Fibroblast of villous mesenchyme (primary cell): ENCODE measurements at regions not wholly inside any gene's neighbourhood (a gene's known extent, or its start where the extent isn't known, plus 50 kb on each side); places are given as distances from the start of the nearest gene placed in this dataset.

ENCODE experiments used
- DNase-seq: peaks from one replicate; pipeline ENCODE4 v3.0.0-alpha.2; 2010; ENCODE audit warnings: low read depth
- H3K4me3 ChIP-seq: 2 replicates; pipeline ENCODE4 v1.5.1; 2011; ENCODE audit warnings: low read depth, mild to moderate bottlenecking, low read length
- TF ChIP-seq, protein P1 (sequence below): IDR thresholded peaks from 2 replicates; pipeline ENCODE4 v1.5.1; 2012; ENCODE audit warnings: low read depth, mild to moderate bottlenecking, low read length; ENCODE audit not compliant: insufficient read depth

- TF ChIP-seq, protein P1, sequence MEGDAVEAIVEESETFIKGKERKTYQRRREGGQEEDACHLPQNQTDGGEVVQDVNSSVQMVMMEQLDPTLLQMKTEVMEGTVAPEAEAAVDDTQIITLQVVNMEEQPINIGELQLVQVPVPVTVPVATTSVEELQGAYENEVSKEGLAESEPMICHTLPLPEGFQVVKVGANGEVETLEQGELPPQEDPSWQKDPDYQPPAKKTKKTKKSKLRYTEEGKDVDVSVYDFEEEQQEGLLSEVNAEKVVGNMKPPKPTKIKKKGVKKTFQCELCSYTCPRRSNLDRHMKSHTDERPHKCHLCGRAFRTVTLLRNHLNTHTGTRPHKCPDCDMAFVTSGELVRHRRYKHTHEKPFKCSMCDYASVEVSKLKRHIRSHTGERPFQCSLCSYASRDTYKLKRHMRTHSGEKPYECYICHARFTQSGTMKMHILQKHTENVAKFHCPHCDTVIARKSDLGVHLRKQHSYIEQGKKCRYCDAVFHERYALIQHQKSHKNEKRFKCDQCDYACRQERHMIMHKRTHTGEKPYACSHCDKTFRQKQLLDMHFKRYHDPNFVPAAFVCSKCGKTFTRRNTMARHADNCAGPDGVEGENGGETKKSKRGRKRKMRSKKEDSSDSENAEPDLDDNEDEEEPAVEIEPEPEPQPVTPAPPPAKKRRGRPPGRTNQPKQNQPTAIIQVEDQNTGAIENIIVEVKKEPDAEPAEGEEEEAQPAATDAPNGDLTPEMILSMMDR, result no peak
- H3K4me3 ChIP-seq, result no peak overlapping the region
- no peak for DNase-seq
Measured at GRCh38 chr13:33766329-33767123, 51.4 kb upstream of the RFC3 start.

DNA sequence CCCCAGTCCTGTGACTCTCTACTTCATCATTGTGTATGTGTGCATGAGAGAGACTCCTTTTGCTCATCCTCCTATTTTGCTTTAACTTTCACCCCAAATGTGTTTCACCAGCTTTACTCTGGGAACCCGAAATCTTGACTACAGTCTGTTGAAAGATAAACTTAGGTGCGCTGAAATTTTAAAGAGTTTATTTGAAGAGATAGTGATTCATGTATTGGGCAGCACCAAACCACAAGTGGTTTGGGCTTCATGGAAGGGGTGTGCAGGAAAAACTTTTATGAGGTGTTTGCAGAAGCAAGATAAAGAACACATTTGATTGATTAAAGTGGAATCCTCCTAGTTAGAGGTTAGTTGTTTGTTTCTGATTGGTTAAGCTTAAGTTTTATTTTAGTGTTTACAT, 50.8 kb upstream of the RFC3 start:
- peak; percentile 33 for DNase-seq
- TF ChIP-seq, protein P1, result no peak
- H3K4me3 ChIP-seq, result no peak overlapping the region
